HepG2 (cell line): ENCODE measurements at regions not wholly inside any gene's neighbourhood (a gene's known extent, or its start where the extent isn't known, plus 50 kb on each side); places are given as distances from the start of the nearest gene placed in this dataset.

Source experiments
- ATAC-seq: fragments of 200-7000 bp; cut with Tn5 transposase; 3 replicates; pipeline ENCODE4 v1.9.1; 2020; ENCODE audit warnings: mild to moderate bottlenecking, moderate library complexity
- BruUV-seq: library from RNA; stranded (reverse); fragments of 400-500 nt; replicated peaks from 2 replicates; lab custom pipeline; 2021; lab: Mats Ljungman, UMichigan
- CTCF ChIA-PET: fragments of 300-600 bp; formaldehyde crosslinking; extraction: SDS; loops from one replicate; lab custom pipeline; 2021; ENCODE audit warnings: low total read pairs, inconsistent platforms, low intra/inter-chr PET ratio; lab: Yijun Ruan, JAX
- POLR2A ChIA-PET: fragments of 350-600 bp; sonication (Branson Sonifier 250); formaldehyde crosslinking; loops from one replicate; lab custom pipeline; 2020; ENCODE audit warnings: antibody characterized with exemption, inconsistent platforms; lab: Yijun Ruan, JAX
- DNase-seq: peaks from one replicate; pipeline ENCODE4 v3.0.0-alpha.2; 2015; ENCODE audit warnings: low spot score
- FAIRE-seq: peaks from 3 replicates; lab custom pipeline; 2011; peaks lifted over from hg19 to GRCh38; lab: Jason Lieb, UNC
- H2AFZ ChIP-seq: one replicate; pipeline ENCODE4 v1.6.1; 2011; ENCODE audit warnings: low read length, inconsistent platforms
- H3K27ac ChIP-seq: fragments of 300-600 bp; 3 replicates; pipeline ENCODE4 v1.8.0; 2011; ENCODE audit warnings: mixed run types, mild to moderate bottlenecking, mixed read lengths, low read length, inconsistent platforms; ENCODE audit not compliant: insufficient read depth; ENCODE audit errors: extremely low read length
- H3K27me3 ChIP-seq, 2 experiments: fragments of 200-600 bp in 1 of 2; 2 replicates in 1 of 2; 3 replicates in 1 of 2; pipeline versions ENCODE4 v1.6.0 to v1.8.0; 2011; ENCODE audit warnings: low read length in 2 of 2, mild to moderate bottlenecking in 2 of 2, moderate library complexity in 2 of 2, inconsistent platforms in 1 of 2; ENCODE audit not compliant: insufficient read depth in 2 of 2, control insufficient read depth in 1 of 2
- H3K36me3 ChIP-seq, 2 experiments: fragments of 200-600 bp in 1 of 2; replicated peaks in 1 of 2; 2 replicates in 1 of 2; 3 replicates in 1 of 2; pipeline versions ENCODE4 v1.5.1 to v1.8.0; 2011; ENCODE audit warnings: low read length in 2 of 2, inconsistent platforms in 1 of 2; ENCODE audit not compliant: insufficient read depth in 2 of 2, control insufficient read depth in 1 of 2
- H3K4me1 ChIP-seq: 2 replicates; pipeline ENCODE4 v1.5.1; 2012; ENCODE audit warnings: low read length, inconsistent platforms; ENCODE audit not compliant: insufficient read depth
- H3K4me2 ChIP-seq: 2 replicates; pipeline ENCODE4 v1.6.0; 2011; ENCODE audit warnings: low read depth, low read length, inconsistent platforms
- H3K4me3 ChIP-seq, 3 experiments: fragments of 200-600 bp in 1 of 3; sonication (generic), shearing (Covaris generic) in 1 of 3; replicated peaks in 1 of 3; 2 replicates each; pipeline ENCODE4 v1.5.1; 2011 to 2016; ENCODE audit warnings: low read length in 3 of 3, inconsistent platforms in 2 of 3, low read depth in 2 of 3, mild to moderate bottlenecking in 2 of 3, control low read depth in 1 of 3, mixed read lengths in 1 of 3; ENCODE audit not compliant: insufficient read depth in 1 of 3
- H3K79me2 ChIP-seq: one replicate; pipeline ENCODE4 v1.6.1; 2011; ENCODE audit warnings: low read length, inconsistent platforms; ENCODE audit not compliant: insufficient read depth
- H3K9ac ChIP-seq: 2 replicates; pipeline ENCODE4 v1.6.0; 2011; ENCODE audit warnings: mild to moderate bottlenecking, low read depth, low read length, inconsistent platforms; ENCODE audit not compliant: insufficient read depth
- H3K9me3 ChIP-seq: 2 replicates; pipeline ENCODE4 v1.5.1; 2012; ENCODE audit warnings: mild to moderate bottlenecking, low read length
- H4K20me1 ChIP-seq: 2 replicates; pipeline ENCODE4 v1.6.0; 2011; ENCODE audit warnings: inconsistent platforms, mild to moderate bottlenecking, low read length, moderate library complexity; ENCODE audit not compliant: insufficient read depth
- NPAS2 ChIP-seq: sonication (generic); formaldehyde crosslinking; IDR thresholded peaks from 2 replicates; pipeline ENCODE4 v1.8.0; 2022; ENCODE audit warnings: mild to moderate bottlenecking, missing genetic modification reagents, borderline replicate concordance
- ONECUT2 ChIP-seq: sonication (generic); formaldehyde crosslinking; IDR thresholded peaks from 2 replicates; pipeline ENCODE4 v1.4.0; 2020; ENCODE audit warnings: missing genetic modification reagents
- TEAD3 ChIP-seq: optimal IDR thresholded peaks from 2 replicates; pipeline ENCODE3; 2016; ENCODE audit warnings: borderline replicate concordance
- ZNF432 ChIP-seq: sonication (generic); formaldehyde crosslinking; IDR thresholded peaks from 2 replicates; pipeline ENCODE4 v1.5.0; 2020; ENCODE audit warnings: missing genetic modification reagents, mild to moderate bottlenecking, borderline replicate concordance
- ZNF496 ChIP-seq: sonication (generic); formaldehyde crosslinking; IDR thresholded peaks from 2 replicates; pipeline ENCODE4 v1.8.1; 2023; ENCODE audit warnings: mild to moderate bottlenecking, moderate library complexity, missing genetic modification reagents; ENCODE audit not compliant: insufficient replicate concordance
- ZNF564 ChIP-seq: sonication (generic); formaldehyde crosslinking; IDR thresholded peaks from 2 replicates; pipeline ENCODE4 v1.8.1; 2023; ENCODE audit warnings: mild to moderate bottlenecking, missing genetic modification reagents
- ZNF775 ChIP-seq: sonication (generic); formaldehyde crosslinking; IDR thresholded peaks from 2 replicates; pipeline ENCODE4 v1.4.0; 2020; ENCODE audit warnings: missing genetic modification reagents, mild to moderate bottlenecking, moderate library complexity, borderline replicate concordance
- WGBS: methylation state at CpG from one replicate; pipeline ENCODE4 v1.1.6; 2017; ENCODE audit warnings: low lambda C conversion rate; 5-methylcytosine and 5-hydroxymethylcytosine counted together
- in situ Hi-C: cut with HindIII; loops from 2 replicates; pipeline ENCODE4 v1.10.0; 2017; ENCODE audit warnings: low pct_unique_long_range_greater_than_20kb; ENCODE audit not compliant: extremely low pct_ligation_motif_present
- intact Hi-C: fragments of 100-400 bp; cut with micrococcal nuclease; formaldehyde crosslinking; loops from one replicate; pipeline ENCODE4 v1.10.0; 2022; ENCODE audit not compliant: unreplicated experiment

- Histone ChIP-seq H3K79me2 (no peaks in the 10 kb centered on the region), H3K36me3 (no peaks in the 10 kb centered on the region), H3K4me3 (no peak overlapping the region), H3K4me2 (no peak overlapping the region), H3K27ac (no peak overlapping the region), H2AFZ (no peak overlapping the region), H3K9me3 (no peaks in the 10 kb centered on the region), H3K27me3 (0 out of 5 replicates have a peak, but pooled peaks cover 0 to 4% of the 10 kb centered on the region in 2 experiments), H3K4me1 (no peaks in the 10 kb centered on the region), H4K20me1 (no peaks in the 10 kb centered on the region), H3K9ac (no peak overlapping the region)
- 0% methylated on average over 10 of the region's 10 CpGs for WGBS
- no peak for TF ChIP-seq ONECUT2
- TF ChIP-seq ZNF775 (CRISPR knock-in tag), result no peak
- no peak for TF ChIP-seq TEAD3 (CRISPR knock-in tag)
- TF ChIP-seq ZNF496 (CRISPR knock-in tag), result no peak
- no peak for TF ChIP-seq NPAS2 (CRISPR knock-in tag)
- no peak for TF ChIP-seq ZNF432 (CRISPR knock-in tag)
- no peak for ATAC-seq
- CTCF ChIA-PET, result no interaction called here
- BruUV-seq, result no TSS peak
- intact Hi-C loops (no loop called here), in situ Hi-C loops (no loop called here)
- FAIRE-seq, result no peak
- no peak for DNase-seq
- POLR2A ChIA-PET, result no interaction called here
These were observed 243.8 kb upstream of the IRX1 start for GRCh38 chr5:3351581-3352442.

GRCh38 chr5:3350781-3351180 lies 244.9 kb upstream of the IRX1 start:
- DNase-seq, result no peak
- no peak for ATAC-seq
- Histone ChIP-seq H3K4me1 (no peaks in the 10 kb centered on the region), H3K9me3 (no peaks in the 10 kb centered on the region), H3K4me3 (no peak overlapping the region), H3K27ac (no peak overlapping the region), H3K36me3 (no peaks in the 10 kb centered on the region), H3K27me3 (peaks cover 0 to 4% of the 10 kb centered on the region in 2 experiments; a peak in 1 of 5 replicates), H3K79me2 (no peaks in the 10 kb centered on the region), H2AFZ (no peak overlapping the region), H4K20me1 (no peaks in the 10 kb centered on the region), H3K9ac (no peak overlapping the region), H3K4me2 (no peak overlapping the region)
- no TSS peak for BruUV-seq
- TF ChIP-seq ZNF564, result no peak
- ChIA-PET CTCF (no interaction called here), POLR2A (no interaction called here)
- 6% methylated on average over 5 of the region's 5 CpGs for WGBS
- no peak for FAIRE-seq
- in situ Hi-C loops (no loop called here), intact Hi-C loops (no loop called here)
